ENCODE measurements at regions not wholly inside any gene's neighbourhood (a gene's known extent, or its start where the extent isn't known, plus 50 kb on each side); places are given as distances from the start of the nearest gene placed in this dataset.

DNA sequence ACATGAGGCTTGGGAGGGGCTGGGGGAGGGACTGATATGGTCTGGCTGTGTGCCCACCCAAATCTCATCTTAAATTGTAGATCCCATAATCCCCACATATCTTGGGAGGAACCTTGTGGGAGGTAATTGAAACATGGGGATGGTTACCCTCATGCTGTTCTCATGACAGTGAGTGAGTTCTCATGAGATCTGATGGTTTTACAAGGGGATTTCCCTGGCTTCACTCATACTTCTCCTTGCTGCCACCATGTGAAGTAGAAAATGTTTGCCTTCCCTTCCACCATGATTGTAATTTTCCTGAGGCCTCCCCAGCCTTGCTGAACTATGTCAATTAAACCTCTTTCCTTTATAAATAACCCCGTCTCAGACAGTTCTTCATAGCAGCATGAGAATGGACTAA, 362.9 kb downstream of the PCNX1 start:
- TF ChIP-seq, protein P1, sequence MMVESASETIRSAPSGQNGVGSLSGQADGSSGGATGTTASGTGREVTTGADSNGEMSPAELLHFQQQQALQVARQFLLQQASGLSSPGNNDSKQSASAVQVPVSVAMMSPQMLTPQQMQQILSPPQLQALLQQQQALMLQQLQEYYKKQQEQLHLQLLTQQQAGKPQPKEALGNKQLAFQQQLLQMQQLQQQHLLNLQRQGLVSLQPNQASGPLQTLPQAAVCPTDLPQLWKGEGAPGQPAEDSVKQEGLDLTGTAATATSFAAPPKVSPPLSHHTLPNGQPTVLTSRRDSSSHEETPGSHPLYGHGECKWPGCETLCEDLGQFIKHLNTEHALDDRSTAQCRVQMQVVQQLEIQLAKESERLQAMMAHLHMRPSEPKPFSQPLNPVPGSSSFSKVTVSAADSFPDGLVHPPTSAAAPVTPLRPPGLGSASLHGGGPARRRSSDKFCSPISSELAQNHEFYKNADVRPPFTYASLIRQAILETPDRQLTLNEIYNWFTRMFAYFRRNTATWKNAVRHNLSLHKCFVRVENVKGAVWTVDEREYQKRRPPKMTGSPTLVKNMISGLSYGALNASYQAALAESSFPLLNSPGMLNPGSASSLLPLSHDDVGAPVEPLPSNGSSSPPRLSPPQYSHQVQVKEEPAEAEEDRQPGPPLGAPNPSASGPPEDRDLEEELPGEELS (CRISPR knock-in tag; IDR thresholded peaks at IDR 0.05; ENCODE audit: borderline replicate concordance) = no peak
- no peak for TF ChIP-seq ATF7 (IDR thresholded peaks at IDR 0.05)
- no peak for TF ChIP-seq BCL6 (CRISPR knock-in tag; IDR thresholded peaks at IDR 0.05)
- TF ChIP-seq SREBF1 (IDR thresholded peaks at IDR 0.05; ENCODE audit: borderline replicate concordance, low read depth, low read length) = no peak
- no peak for TF ChIP-seq GATA2 (CRISPR knock-in tag; IDR thresholded peaks at IDR 0.05)
- TF ChIP-seq, protein P2, sequence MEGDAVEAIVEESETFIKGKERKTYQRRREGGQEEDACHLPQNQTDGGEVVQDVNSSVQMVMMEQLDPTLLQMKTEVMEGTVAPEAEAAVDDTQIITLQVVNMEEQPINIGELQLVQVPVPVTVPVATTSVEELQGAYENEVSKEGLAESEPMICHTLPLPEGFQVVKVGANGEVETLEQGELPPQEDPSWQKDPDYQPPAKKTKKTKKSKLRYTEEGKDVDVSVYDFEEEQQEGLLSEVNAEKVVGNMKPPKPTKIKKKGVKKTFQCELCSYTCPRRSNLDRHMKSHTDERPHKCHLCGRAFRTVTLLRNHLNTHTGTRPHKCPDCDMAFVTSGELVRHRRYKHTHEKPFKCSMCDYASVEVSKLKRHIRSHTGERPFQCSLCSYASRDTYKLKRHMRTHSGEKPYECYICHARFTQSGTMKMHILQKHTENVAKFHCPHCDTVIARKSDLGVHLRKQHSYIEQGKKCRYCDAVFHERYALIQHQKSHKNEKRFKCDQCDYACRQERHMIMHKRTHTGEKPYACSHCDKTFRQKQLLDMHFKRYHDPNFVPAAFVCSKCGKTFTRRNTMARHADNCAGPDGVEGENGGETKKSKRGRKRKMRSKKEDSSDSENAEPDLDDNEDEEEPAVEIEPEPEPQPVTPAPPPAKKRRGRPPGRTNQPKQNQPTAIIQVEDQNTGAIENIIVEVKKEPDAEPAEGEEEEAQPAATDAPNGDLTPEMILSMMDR (IDR thresholded peaks at IDR 0.05 in 2 of 3, conservative IDR thresholded peaks at IDR 0.05 in 1 of 3; ENCODE audit: insufficient read depth in 2 of 3, low read depth in 1 of 3, low read length in 3 of 3) = no peak

Measured in K562 (cell line).